GM23338 (cell line): ENCODE measurements at regions not wholly inside any gene's neighbourhood (a gene's known extent, or its start where the extent isn't known, plus 50 kb on each side); places are given as distances from the start of the nearest gene placed in this dataset.

Source experiments
- ATAC-seq: fragments of 200-7000 bp; cut with Tn5 transposase; 3 replicates; pipeline ENCODE4 v1.9.1; 2020
- DNase-seq: peaks from one replicate; pipeline ENCODE4 v3.0.0-alpha.2; 2015; ENCODE audit warnings: low spot score
- H2AFZ ChIP-seq: fragments of 200-600 bp; sonication (generic); 2 replicates; pipeline ENCODE4 v1.8.0; 2016; ENCODE audit warnings: antibody characterized with exemption, mild to moderate bottlenecking, moderate library complexity
- H3F3A ChIP-seq: fragments of 200-600 bp; sonication (generic); replicated peaks from 2 replicates; pipeline ENCODE4 v1.8.0; 2017; ENCODE audit warnings: antibody characterized with exemption, mixed run types, low read depth
- H3K27ac ChIP-seq: fragments of 200-600 bp; sonication (generic); 2 replicates; pipeline ENCODE4 v1.6.1; 2016; ENCODE audit warnings: low read depth
- H3K27me3 ChIP-seq: fragments of 200-600 bp; sonication (generic); 2 replicates; pipeline ENCODE4 v1.8.0; 2016; ENCODE audit warnings: mild to moderate bottlenecking, mixed run types, moderate library complexity; ENCODE audit not compliant: insufficient read depth
- H3K36me3 ChIP-seq: fragments of 200-600 bp; sonication (generic); 2 replicates; pipeline ENCODE4 v1.8.0; 2016; ENCODE audit warnings: mild to moderate bottlenecking; ENCODE audit not compliant: insufficient read depth
- H3K4me1 ChIP-seq: fragments of 200-600 bp; sonication (generic); 2 replicates; pipeline ENCODE4 v1.8.0; 2016; ENCODE audit warnings: mild to moderate bottlenecking, moderate library complexity; ENCODE audit not compliant: insufficient read depth
- H3K4me2 ChIP-seq: fragments of 200-600 bp; sonication (generic); 2 replicates; pipeline ENCODE4 v1.7.1; 2017; ENCODE audit warnings: mixed run types
- H3K4me3 ChIP-seq: fragments of 200-600 bp; sonication (generic); 2 replicates; pipeline ENCODE4 v1.6.1; 2016; ENCODE audit warnings: mixed run types
- H3K79me2 ChIP-seq: fragments of 200-600 bp; sonication (generic); replicated peaks from 2 replicates; pipeline ENCODE4 v1.8.0; 2017; ENCODE audit warnings: mild to moderate bottlenecking; ENCODE audit not compliant: insufficient read depth
- H3K9me2 ChIP-seq: fragments of 200-600 bp; sonication (generic); 2 replicates; pipeline ENCODE4 v1.8.0; 2017; ENCODE audit not compliant: insufficient read depth
- H4K20me1 ChIP-seq: fragments of 200-600 bp; sonication (generic); replicated peaks from 2 replicates; pipeline ENCODE4 v1.8.0; 2017; ENCODE audit warnings: mild to moderate bottlenecking; ENCODE audit not compliant: insufficient read depth
- H3K27ac Mint-ChIP-seq: 2 replicates; pipeline ENCODE4 v1.8.0; 2020; ENCODE audit warnings: inconsistent platforms, mild to moderate bottlenecking, moderate library complexity, mixed read lengths
- H3K27me3 Mint-ChIP-seq: 3 replicates; pipeline ENCODE4 v1.8.0; 2022; ENCODE audit warnings: low read depth, mild to moderate bottlenecking, moderate library complexity, mixed read lengths, inconsistent platforms; ENCODE audit not compliant: insufficient read depth, poor library complexity
- H3K36me3 Mint-ChIP-seq: 3 replicates; pipeline ENCODE4 v1.8.0; 2021; ENCODE audit warnings: low read depth, mild to moderate bottlenecking, inconsistent platforms, moderate library complexity, mixed read lengths
- H3K4me1 Mint-ChIP-seq: 3 replicates; pipeline ENCODE4 v1.8.0; 2020; ENCODE audit warnings: mild to moderate bottlenecking, inconsistent platforms, mixed read lengths
- H3K4me3 Mint-ChIP-seq: 3 replicates; pipeline ENCODE4 v1.8.0; 2021; ENCODE audit warnings: moderate library complexity, mild to moderate bottlenecking, inconsistent platforms, mixed read lengths
- H3K9me3 Mint-ChIP-seq: 3 replicates; pipeline ENCODE4 v1.8.0; 2020; ENCODE audit warnings: moderate library complexity, mild to moderate bottlenecking, inconsistent platforms, mixed read lengths
- CREB1 ChIP-seq: fragments of 250-450 bp; sonication (Bioruptor Pico); IDR thresholded peaks from 2 replicates; pipeline ENCODE4 v1.5.0; 2020; ENCODE audit warnings: low read depth, mild to moderate bottlenecking, moderate library complexity
- EZH2 ChIP-seq: fragments of 200-600 bp; sonication (generic); IDR thresholded peaks from one replicate; pipeline ENCODE4 v1.8.0; 2017; ENCODE audit warnings: antibody characterized with exemption, mild to moderate bottlenecking, low read depth; ENCODE audit not compliant: unreplicated experiment
- EZH2phosphoT487 ChIP-seq: fragments of 200-600 bp; sonication (generic); IDR thresholded peaks from one replicate; pipeline ENCODE4 v1.8.1; 2018; ENCODE audit warnings: antibody characterized with exemption; ENCODE audit not compliant: unreplicated experiment
- JUNB ChIP-seq: IDR thresholded peaks from one replicate; pipeline ENCODE4 v1.6.1; 2016; ENCODE audit warnings: antibody characterized with exemption; ENCODE audit not compliant: unreplicated experiment
- POLR2AphosphoS5 ChIP-seq: IDR thresholded peaks from 2 replicates; pipeline ENCODE4 v1.6.1; 2016; ENCODE audit warnings: antibody characterized with exemption, low read depth
- STAT1 ChIP-seq: IDR thresholded peaks from one replicate; pipeline ENCODE4 v1.6.1; 2016; ENCODE audit warnings: antibody characterized with exemption; ENCODE audit not compliant: unreplicated experiment
- ZNF114 ChIP-seq: fragments of 250-450 bp; sonication (Bioruptor Pico); IDR thresholded peaks from 2 replicates; pipeline ENCODE4 v1.5.0; 2020; ENCODE audit warnings: mild to moderate bottlenecking, moderate library complexity
- ZNF331 ChIP-seq: fragments of 250-450 bp; sonication (Bioruptor Pico); IDR thresholded peaks from 2 replicates; pipeline ENCODE4 v1.5.0; 2020; ENCODE audit warnings: low read depth, mild to moderate bottlenecking, moderate library complexity
- TF ChIP-seq, protein P1 (sequence below): fragments of 250-450 bp; sonication (Bioruptor Pico); IDR thresholded peaks from 2 replicates; pipeline ENCODE4 v1.5.0; 2020; ENCODE audit warnings: mild to moderate bottlenecking, moderate library complexity
- TF ChIP-seq, protein P2 (sequence below): IDR thresholded peaks from one replicate; pipeline ENCODE4 v1.6.1; 2018; ENCODE audit warnings: antibody characterized with exemption; ENCODE audit not compliant: unreplicated experiment
- TF ChIP-seq, protein P3 (sequence below), 2 experiments: fragments of 200-600 bp in 1 of 2; sonication (generic) in 1 of 2; conservative IDR thresholded peaks; 2 replicates each; pipeline versions ENCODE4 v1.5.1 to v1.6.1; 2016 to 2017; ENCODE audit warnings: antibody characterized with exemption in 2 of 2, low read depth in 2 of 2, mild to moderate bottlenecking in 2 of 2, moderate library complexity in 1 of 2
- TF ChIP-seq, protein P4 (sequence below): IDR thresholded peaks from 2 replicates; pipeline ENCODE4 v1.6.1; 2016; ENCODE audit warnings: antibody characterized with exemption

DNA sequence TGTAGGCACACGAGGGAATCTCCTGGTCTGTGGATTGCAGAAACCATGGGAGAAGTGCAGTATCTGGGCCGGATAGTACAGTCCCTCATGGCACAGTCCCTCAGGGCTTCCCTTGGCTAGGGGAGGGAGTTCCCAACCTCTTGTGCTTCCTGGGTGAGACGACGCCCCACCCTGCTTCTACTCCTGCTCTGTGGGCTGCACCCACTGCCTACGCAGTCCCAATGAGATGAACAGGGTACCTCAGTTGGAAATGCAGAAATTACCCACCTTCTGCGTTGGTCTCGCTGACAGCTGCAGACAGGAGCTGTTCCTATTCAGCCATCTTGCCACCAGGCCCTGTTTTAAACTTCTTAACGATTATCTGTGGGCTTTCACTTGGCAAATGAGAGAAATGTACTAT lies 157.2 kb upstream of the CARD18 start (continued):
- TF ChIP-seq, protein P1, sequence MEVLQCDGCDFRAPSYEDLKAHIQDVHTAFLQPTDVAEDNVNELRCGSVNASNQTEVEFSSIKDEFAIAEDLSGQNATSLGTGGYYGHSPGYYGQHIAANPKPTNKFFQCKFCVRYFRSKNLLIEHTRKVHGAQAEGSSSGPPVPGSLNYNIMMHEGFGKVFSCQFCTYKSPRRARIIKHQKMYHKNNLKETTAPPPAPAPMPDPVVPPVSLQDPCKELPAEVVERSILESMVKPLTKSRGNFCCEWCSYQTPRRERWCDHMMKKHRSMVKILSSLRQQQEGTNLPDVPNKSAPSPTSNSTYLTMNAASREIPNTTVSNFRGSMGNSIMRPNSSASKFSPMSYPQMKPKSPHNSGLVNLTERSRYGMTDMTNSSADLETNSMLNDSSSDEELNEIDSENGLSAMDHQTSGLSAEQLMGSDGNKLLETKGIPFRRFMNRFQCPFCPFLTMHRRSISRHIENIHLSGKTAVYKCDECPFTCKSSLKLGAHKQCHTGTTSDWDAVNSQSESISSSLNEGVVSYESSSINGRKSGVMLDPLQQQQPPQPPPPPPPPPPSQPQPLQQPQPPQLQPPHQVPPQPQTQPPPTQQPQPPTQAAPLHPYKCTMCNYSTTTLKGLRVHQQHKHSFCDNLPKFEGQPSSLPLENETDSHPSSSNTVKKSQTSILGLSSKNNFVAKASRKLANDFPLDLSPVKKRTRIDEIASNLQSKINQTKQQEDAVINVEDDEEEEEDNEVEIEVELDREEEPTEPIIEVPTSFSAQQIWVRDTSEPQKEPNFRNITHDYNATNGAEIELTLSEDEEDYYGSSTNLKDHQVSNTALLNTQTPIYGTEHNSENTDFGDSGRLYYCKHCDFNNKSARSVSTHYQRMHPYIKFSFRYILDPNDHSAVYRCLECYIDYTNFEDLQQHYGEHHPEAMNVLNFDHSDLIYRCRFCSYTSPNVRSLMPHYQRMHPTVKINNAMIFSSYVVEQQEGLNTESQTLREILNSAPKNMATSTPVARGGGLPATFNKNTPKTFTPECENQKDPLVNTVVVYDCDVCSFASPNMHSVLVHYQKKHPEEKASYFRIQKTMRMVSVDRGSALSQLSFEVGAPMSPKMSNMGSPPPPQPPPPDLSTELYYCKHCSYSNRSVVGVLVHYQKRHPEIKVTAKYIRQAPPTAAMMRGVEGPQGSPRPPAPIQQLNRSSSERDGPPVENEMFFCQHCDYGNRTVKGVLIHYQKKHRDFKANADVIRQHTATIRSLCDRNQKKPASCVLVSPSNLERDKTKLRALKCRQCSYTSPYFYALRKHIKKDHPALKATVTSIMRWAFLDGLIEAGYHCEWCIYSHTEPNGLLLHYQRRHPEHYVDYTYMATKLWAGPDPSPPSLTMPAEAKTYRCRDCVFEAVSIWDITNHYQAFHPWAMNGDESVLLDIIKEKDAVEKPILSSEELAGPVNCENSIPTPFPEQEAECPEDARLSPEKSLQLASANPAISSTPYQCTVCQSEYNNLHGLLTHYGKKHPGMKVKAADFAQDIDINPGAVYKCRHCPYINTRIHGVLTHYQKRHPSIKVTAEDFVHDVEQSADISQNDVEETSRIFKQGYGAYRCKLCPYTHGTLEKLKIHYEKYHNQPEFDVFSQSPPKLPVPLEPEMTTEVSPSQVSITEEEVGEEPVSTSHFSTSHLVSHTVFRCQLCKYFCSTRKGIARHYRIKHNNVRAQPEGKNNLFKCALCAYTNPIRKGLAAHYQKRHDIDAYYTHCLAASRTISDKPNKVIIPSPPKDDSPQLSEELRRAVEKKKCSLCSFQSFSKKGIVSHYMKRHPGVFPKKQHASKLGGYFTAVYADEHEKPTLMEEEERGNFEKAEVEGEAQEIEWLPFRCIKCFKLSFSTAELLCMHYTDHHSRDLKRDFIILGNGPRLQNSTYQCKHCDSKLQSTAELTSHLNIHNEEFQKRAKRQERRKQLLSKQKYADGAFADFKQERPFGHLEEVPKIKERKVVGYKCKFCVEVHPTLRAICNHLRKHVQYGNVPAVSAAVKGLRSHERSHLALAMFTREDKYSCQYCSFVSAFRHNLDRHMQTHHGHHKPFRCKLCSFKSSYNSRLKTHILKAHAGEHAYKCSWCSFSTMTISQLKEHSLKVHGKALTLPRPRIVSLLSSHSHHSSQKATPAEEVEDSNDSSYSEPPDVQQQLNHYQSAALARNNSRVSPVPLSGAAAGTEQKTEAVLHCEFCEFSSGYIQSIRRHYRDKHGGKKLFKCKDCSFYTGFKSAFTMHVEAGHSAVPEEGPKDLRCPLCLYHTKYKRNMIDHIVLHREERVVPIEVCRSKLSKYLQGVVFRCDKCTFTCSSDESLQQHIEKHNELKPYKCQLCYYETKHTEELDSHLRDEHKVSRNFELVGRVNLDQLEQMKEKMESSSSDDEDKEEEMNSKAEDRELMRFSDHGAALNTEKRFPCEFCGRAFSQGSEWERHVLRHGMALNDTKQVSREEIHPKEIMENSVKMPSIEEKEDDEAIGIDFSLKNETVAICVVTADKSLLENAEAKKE (CRISPR knock-in tag), result no peak
- TF ChIP-seq ZNF114, result no peak

DNA sequence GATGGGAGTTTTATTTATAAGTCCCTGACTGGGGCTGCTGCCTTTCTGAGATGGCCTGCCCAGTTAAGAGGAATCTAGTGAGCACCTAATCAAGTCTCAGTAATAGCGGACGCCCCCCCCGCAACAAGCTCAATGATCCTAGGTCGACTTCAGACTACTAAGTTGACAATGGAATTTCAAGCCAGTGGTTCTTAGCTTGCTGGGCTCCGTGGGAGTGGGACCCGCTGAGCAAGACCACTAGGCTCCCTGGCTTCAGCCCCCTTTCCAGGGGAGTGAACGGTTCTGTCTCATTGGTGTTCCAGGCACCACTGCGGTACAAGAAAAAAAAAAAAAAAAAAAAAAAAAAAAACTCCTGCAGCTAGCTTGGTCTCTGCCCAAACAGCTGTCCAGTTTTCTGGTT lies 156.8 kb upstream of the CARD18 start:
- Histone ChIP-seq H3K36me3 (no peaks in the 10 kb centered on the region), H3K4me3 (no peak overlapping the region), H3K27me3 (no peaks in the 10 kb centered on the region), H3K27ac (no peak overlapping the region), H3K9me2 (no peaks in the 10 kb centered on the region), H3K4me2 (no peak overlapping the region), H4K20me1 (no peaks in the 10 kb centered on the region), H3K4me1 (no peaks in the 10 kb centered on the region), H2AFZ (no peak overlapping the region), H3F3A (no peaks in the 10 kb centered on the region), H3K79me2 (no peaks in the 10 kb centered on the region)
- no peak for DNase-seq
- no peak overlapping the region for H3K27ac Mint-ChIP-seq
- no peak overlapping the region for H3K4me3 Mint-ChIP-seq
- H3K4me1 Mint-ChIP-seq, result no peaks in the 10 kb centered on the region
- H3K27me3 Mint-ChIP-seq, result no peaks in the 10 kb centered on the region
- no peak for ATAC-seq
- peaks cover 6% of the 10 kb centered on the region; the same call in 1 of the 3 replicates for H3K9me3 Mint-ChIP-seq
- H3K36me3 Mint-ChIP-seq, result no peaks in the 10 kb centered on the region
- TF ChIP-seq JUNB (no peak), ZNF114 (no peak), ZNF331 (CRISPR knock-in tag) (no peak), EZH2 (no peak), EZH2phosphoT487 (no peak), STAT1 (no peak), POLR2AphosphoS5 (no peak), CREB1 (CRISPR knock-in tag) (no peak)
- TF ChIP-seq, protein P2, sequence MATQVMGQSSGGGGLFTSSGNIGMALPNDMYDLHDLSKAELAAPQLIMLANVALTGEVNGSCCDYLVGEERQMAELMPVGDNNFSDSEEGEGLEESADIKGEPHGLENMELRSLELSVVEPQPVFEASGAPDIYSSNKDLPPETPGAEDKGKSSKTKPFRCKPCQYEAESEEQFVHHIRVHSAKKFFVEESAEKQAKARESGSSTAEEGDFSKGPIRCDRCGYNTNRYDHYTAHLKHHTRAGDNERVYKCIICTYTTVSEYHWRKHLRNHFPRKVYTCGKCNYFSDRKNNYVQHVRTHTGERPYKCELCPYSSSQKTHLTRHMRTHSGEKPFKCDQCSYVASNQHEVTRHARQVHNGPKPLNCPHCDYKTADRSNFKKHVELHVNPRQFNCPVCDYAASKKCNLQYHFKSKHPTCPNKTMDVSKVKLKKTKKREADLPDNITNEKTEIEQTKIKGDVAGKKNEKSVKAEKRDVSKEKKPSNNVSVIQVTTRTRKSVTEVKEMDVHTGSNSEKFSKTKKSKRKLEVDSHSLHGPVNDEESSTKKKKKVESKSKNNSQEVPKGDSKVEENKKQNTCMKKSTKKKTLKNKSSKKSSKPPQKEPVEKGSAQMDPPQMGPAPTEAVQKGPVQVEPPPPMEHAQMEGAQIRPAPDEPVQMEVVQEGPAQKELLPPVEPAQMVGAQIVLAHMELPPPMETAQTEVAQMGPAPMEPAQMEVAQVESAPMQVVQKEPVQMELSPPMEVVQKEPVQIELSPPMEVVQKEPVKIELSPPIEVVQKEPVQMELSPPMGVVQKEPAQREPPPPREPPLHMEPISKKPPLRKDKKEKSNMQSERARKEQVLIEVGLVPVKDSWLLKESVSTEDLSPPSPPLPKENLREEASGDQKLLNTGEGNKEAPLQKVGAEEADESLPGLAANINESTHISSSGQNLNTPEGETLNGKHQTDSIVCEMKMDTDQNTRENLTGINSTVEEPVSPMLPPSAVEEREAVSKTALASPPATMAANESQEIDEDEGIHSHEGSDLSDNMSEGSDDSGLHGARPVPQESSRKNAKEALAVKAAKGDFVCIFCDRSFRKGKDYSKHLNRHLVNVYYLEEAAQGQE, result no peak
- TF ChIP-seq, protein P3, sequence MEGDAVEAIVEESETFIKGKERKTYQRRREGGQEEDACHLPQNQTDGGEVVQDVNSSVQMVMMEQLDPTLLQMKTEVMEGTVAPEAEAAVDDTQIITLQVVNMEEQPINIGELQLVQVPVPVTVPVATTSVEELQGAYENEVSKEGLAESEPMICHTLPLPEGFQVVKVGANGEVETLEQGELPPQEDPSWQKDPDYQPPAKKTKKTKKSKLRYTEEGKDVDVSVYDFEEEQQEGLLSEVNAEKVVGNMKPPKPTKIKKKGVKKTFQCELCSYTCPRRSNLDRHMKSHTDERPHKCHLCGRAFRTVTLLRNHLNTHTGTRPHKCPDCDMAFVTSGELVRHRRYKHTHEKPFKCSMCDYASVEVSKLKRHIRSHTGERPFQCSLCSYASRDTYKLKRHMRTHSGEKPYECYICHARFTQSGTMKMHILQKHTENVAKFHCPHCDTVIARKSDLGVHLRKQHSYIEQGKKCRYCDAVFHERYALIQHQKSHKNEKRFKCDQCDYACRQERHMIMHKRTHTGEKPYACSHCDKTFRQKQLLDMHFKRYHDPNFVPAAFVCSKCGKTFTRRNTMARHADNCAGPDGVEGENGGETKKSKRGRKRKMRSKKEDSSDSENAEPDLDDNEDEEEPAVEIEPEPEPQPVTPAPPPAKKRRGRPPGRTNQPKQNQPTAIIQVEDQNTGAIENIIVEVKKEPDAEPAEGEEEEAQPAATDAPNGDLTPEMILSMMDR (conservative IDR thresholded peaks at IDR 0.05; ENCODE audit: low read depth in 2 of 2), result no peak
- TF ChIP-seq, protein P4, sequence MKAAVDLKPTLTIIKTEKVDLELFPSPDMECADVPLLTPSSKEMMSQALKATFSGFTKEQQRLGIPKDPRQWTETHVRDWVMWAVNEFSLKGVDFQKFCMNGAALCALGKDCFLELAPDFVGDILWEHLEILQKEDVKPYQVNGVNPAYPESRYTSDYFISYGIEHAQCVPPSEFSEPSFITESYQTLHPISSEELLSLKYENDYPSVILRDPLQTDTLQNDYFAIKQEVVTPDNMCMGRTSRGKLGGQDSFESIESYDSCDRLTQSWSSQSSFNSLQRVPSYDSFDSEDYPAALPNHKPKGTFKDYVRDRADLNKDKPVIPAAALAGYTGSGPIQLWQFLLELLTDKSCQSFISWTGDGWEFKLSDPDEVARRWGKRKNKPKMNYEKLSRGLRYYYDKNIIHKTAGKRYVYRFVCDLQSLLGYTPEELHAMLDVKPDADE, result no peak
